ENCODE measurements at regions not wholly inside any gene's neighbourhood (a gene's known extent, or its start where the extent isn't known, plus 50 kb on each side); places are given as distances from the start of the nearest gene placed in this dataset.

GRCh38 chr9:13568841-13569601 lies 289.5 kb upstream of the MPDZ start:
- no peaks in the 10 kb centered on the region for H3K36me3 Mint-ChIP-seq
- Histone ChIP-seq H3K4me2 (peak overlapping the region; percentile 71), H3K79me2 (ENCODE audit: low read depth) (no peaks in the 10 kb centered on the region), H3K9ac (no peak overlapping the region), H3K27me3 (peaks cover 22% of the 10 kb centered on the region), H3K9me3 (ENCODE audit: low read depth) (no peaks in the 10 kb centered on the region), H2AFZ (replicated peaks) (peak overlapping the region; percentile 90), H4K20me1 (ENCODE audit: low read depth) (no peaks in the 10 kb centered on the region), H3K36me3 (no peaks in the 10 kb centered on the region), H3K4me1 (peaks cover 15% of the 10 kb centered on the region), H3F3A (ENCODE audit: low read depth) (no peaks in the 10 kb centered on the region), H3K4me3 (peak overlapping the region; percentile 38), H3K27ac (no peak overlapping the region)
- DNase-seq (ENCODE audit: low spot score): peak; percentile 31
- TF ChIP-seq EZH2phosphoT487 (IDR thresholded peaks at IDR 0.05) (no peak), EZH2 (IDR thresholded peaks at IDR 0.05) (no peak)
- TF ChIP-seq, protein P1, sequence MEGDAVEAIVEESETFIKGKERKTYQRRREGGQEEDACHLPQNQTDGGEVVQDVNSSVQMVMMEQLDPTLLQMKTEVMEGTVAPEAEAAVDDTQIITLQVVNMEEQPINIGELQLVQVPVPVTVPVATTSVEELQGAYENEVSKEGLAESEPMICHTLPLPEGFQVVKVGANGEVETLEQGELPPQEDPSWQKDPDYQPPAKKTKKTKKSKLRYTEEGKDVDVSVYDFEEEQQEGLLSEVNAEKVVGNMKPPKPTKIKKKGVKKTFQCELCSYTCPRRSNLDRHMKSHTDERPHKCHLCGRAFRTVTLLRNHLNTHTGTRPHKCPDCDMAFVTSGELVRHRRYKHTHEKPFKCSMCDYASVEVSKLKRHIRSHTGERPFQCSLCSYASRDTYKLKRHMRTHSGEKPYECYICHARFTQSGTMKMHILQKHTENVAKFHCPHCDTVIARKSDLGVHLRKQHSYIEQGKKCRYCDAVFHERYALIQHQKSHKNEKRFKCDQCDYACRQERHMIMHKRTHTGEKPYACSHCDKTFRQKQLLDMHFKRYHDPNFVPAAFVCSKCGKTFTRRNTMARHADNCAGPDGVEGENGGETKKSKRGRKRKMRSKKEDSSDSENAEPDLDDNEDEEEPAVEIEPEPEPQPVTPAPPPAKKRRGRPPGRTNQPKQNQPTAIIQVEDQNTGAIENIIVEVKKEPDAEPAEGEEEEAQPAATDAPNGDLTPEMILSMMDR (IDR thresholded peaks at IDR 0.05): no peak
- peak overlapping the region; percentile 72 for H3K4me3 Mint-ChIP-seq
- H3K9me3 Mint-ChIP-seq: peaks cover 10% of the 10 kb centered on the region
- H3K4me1 Mint-ChIP-seq: peaks cover 23% of the 10 kb centered on the region
- no peaks in the 10 kb centered on the region for H3K27me3 Mint-ChIP-seq (ENCODE audit: insufficient read depth, low read depth)
- H3K27ac Mint-ChIP-seq: peak overlapping the region; percentile 98

GRCh38 chr9:13568405-13568804 lies 288.9 kb upstream of the MPDZ start:
- peaks cover 22% of the 10 kb centered on the region for H3K27me3 ChIP-seq
- no peaks in the 10 kb centered on the region for H3K36me3 ChIP-seq
- Mint-ChIP-seq H3K27me3 (ENCODE audit: insufficient read depth, low read depth) (no peaks in the 10 kb centered on the region), H3K27ac (peak overlapping the region; percentile 98), H3K4me3 (peak overlapping the region; percentile 72), H3K9me3 (peaks cover 6% of the 10 kb centered on the region), H3K36me3 (no peaks in the 10 kb centered on the region), H3K4me1 (peaks cover 23% of the 10 kb centered on the region)
- peaks cover 15% of the 10 kb centered on the region for H3K4me1 ChIP-seq
- H3K79me2 ChIP-seq (ENCODE audit: low read depth): no peaks in the 10 kb centered on the region
- no peak for DNase-seq (ENCODE audit: low spot score)
- H3K9ac ChIP-seq: no peak overlapping the region
- H3K4me2 ChIP-seq: peak overlapping the region; percentile 71
- H3K9me3 ChIP-seq (ENCODE audit: low read depth): no peaks in the 10 kb centered on the region
- H4K20me1 ChIP-seq (ENCODE audit: low read depth): no peaks in the 10 kb centered on the region
- TF ChIP-seq EZH2 (IDR thresholded peaks at IDR 0.05): no peak
- TF ChIP-seq, protein P1 (IDR thresholded peaks at IDR 0.05): no peak
- no peak for TF ChIP-seq EZH2phosphoT487 (IDR thresholded peaks at IDR 0.05)
- peak overlapping the region; percentile 90 for H2AFZ ChIP-seq (replicated peaks)
- H3K27ac ChIP-seq: no peak overlapping the region
- peak overlapping the region; percentile 38 for H3K4me3 ChIP-seq
- H3F3A ChIP-seq (ENCODE audit: low read depth): no peaks in the 10 kb centered on the region

- H3K4me1 Mint-ChIP-seq: peaks cover 25% of the 10 kb centered on the region
- H4K20me1 ChIP-seq (ENCODE audit: low read depth): no peaks in the 10 kb centered on the region
- H3K36me3 Mint-ChIP-seq: no peaks in the 10 kb centered on the region
- no peak overlapping the region for H3K4me3 Mint-ChIP-seq
- no peak overlapping the region for H2AFZ ChIP-seq (replicated peaks)
- no peaks in the 10 kb centered on the region for H3K27me3 Mint-ChIP-seq (ENCODE audit: insufficient read depth, low read depth)
- H3K4me2 ChIP-seq: no peak overlapping the region
- H3K9me3 Mint-ChIP-seq: peaks cover 2% of the 10 kb centered on the region
- H3K27me3 ChIP-seq: peaks cover 22% of the 10 kb centered on the region
- no peaks in the 10 kb centered on the region for H3K79me2 ChIP-seq (ENCODE audit: low read depth)
- H3K36me3 ChIP-seq: no peaks in the 10 kb centered on the region
- DNase-seq (ENCODE audit: low spot score): no peak
- no peak for TF ChIP-seq EZH2 (IDR thresholded peaks at IDR 0.05)
- TF ChIP-seq, protein P1 (IDR thresholded peaks at IDR 0.05): no peak
- TF ChIP-seq EZH2phosphoT487 (IDR thresholded peaks at IDR 0.05): no peak
- peaks cover 15% of the 10 kb centered on the region for H3K4me1 ChIP-seq
- no peak overlapping the region for H3K27ac ChIP-seq
- H3K9ac ChIP-seq: no peak overlapping the region
- no peaks in the 10 kb centered on the region for H3F3A ChIP-seq (ENCODE audit: low read depth)
- no peaks in the 10 kb centered on the region for H3K9me3 ChIP-seq (ENCODE audit: low read depth)
- no peak overlapping the region for H3K4me3 ChIP-seq
- H3K27ac Mint-ChIP-seq: no peak overlapping the region
These were observed 288.3 kb upstream of the MPDZ start for GRCh38 chr9:13567833-13568232.
